Urinary bladder (tissue), 3 donors: ENCODE measurements at regions not wholly inside any gene's neighbourhood (a gene's known extent, or its start where the extent isn't known, plus 50 kb on each side); places are given as distances from the start of the nearest gene placed in this dataset.

Experiments
- DNase-seq: peaks from one replicate; pipeline ENCODE4 v3.0.0-alpha.2; 2015; ENCODE audit errors: extremely low spot score
- H3K27ac ChIP-seq: one replicate; pipeline ENCODE4 v1.5.1; 2013; ENCODE audit warnings: low read depth, mild to moderate bottlenecking, moderate library complexity
- H3K36me3 ChIP-seq: one replicate; pipeline ENCODE4 v1.6.1; 2013; ENCODE audit warnings: mild to moderate bottlenecking, moderate library complexity; ENCODE audit not compliant: insufficient read depth
- H3K4me1 ChIP-seq: one replicate; pipeline ENCODE4 v1.6.1; 2013; ENCODE audit warnings: mild to moderate bottlenecking, moderate library complexity; ENCODE audit not compliant: insufficient read depth
- H3K4me3 ChIP-seq: one replicate; pipeline ENCODE4 v1.5.1; 2013; ENCODE audit warnings: low read depth, low read length
- WGBS: extraction: QIAGEN DNeasy Blood & Tissue Kit; methylation state at CpG from one replicate; pipeline ENCODE4 v1.1.7; 2013; 5-methylcytosine and 5-hydroxymethylcytosine counted together
- donor health status: healthy with polysubstance abuse.
- donor health status: healthy.

GRCh38 chr16:79510879-79511278 lies 89.7 kb downstream of the MAF start:
- Histone ChIP-seq H3K4me3 (no peak overlapping the region), H3K36me3 (no peaks in the 10 kb centered on the region), H3K27ac (no peak overlapping the region), H3K4me1 (no peaks in the 10 kb centered on the region)
- WGBS: 95% methylated on average over 5 of the region's 5 CpGs
- DNase-seq: no peak

DNA sequence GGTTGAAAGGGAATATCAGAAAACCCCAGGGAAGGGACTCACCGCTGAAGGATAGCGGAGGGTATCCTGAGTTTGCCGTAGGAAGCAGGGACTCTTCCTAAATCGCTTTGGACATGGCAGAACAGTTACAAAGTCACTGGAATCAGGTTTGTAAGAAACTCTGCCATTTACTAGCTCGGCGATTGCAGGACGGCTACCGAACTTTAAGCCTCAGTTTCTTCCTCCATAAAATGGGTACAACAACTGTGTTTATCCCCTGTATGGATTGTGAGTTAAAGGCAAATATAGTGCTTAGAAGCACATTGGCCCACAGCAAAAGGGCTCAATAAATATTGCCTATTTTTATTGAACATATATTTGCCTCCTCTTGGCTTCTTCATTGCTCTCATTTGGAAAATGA lies 90.6 kb downstream of the MAF start:
- 98% methylated on average over 8 of the region's 8 CpGs for WGBS
- no peak overlapping the region for H3K27ac ChIP-seq
- H3K4me3 ChIP-seq: no peak overlapping the region

GRCh38 chr16:79509211-79509631 lies 91.3 kb downstream of the MAF start:
- H3K27ac ChIP-seq: no peak overlapping the region
- H3K4me1 ChIP-seq: no peaks in the 10 kb centered on the region
- H3K36me3 ChIP-seq: no peaks in the 10 kb centered on the region
- 71% methylated on average over 9 of the region's 9 CpGs for WGBS
- H3K4me3 ChIP-seq: no peak overlapping the region
- no peak for DNase-seq

More for the DNA sequence above, 90.6 kb downstream of the MAF start:
- Histone ChIP-seq H3K36me3 (no peaks in the 10 kb centered on the region), H3K4me1 (no peaks in the 10 kb centered on the region)
- no peak for DNase-seq

DNA sequence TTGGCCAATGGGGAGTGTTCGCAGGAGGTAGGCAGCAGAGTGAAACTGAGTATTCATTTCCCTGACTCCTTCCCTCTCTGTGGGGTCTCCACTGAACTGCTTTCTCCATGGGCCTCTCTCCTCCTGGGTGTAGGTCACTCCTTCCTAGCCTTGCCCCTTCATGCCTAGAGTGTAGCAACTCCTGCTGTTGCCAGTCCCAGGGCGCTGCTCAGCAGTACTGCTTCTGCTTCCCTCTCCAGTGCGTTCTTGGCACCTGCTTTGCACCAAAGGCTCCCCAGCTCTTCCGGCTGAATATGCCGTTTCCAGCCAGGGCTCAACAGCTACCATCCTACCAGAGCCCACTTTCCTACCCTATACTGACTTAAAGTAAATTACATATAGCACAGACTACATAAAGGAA lies 92.2 kb downstream of the MAF start:
- H3K27ac ChIP-seq: no peak overlapping the region
- no peak overlapping the region for H3K4me3 ChIP-seq
- no peaks in the 10 kb centered on the region for H3K36me3 ChIP-seq
- no peak for DNase-seq
- WGBS: 95% methylated on average over 5 of the region's 5 CpGs
- H3K4me1 ChIP-seq: no peaks in the 10 kb centered on the region

DNA sequence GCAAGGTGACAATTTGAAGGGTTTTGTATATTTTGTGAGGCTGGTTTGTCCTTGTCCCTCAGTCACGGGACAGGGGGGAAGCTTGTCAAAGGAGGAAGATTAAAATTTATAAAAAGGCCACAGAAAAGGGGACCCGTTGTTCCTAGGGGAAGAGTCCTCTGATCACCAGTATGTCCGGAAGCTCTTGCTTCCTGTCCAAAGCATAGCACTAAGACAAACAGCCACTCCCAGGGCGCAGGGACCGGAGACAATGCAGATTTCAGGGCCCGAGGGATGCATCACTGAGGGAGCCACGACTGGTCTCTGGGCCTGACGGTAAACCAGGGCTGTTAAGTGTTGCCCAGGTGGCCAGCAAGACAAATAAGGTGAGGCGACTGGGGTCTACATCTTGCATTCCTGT lies 95.2 kb downstream of the MAF start:
- no peaks in the 10 kb centered on the region for H3K36me3 ChIP-seq
- WGBS: 85% methylated on average over 9 of the region's 9 CpGs
- H3K27ac ChIP-seq: no peak overlapping the region
- H3K4me3 ChIP-seq: no peak overlapping the region
- DNase-seq: no peak
- H3K4me1 ChIP-seq: no peaks in the 10 kb centered on the region

- DNase-seq: no peak
- 92% methylated on average over 2 of the region's 2 CpGs for WGBS
These were observed 97.0 kb downstream of the MAF start for GRCh38 chr16:79503511-79503910.

GRCh38 chr16:79501446-79501845 lies 99.1 kb downstream of the MAF start:
- H3K36me3 ChIP-seq: no peaks in the 10 kb centered on the region
- H3K4me3 ChIP-seq: no peak overlapping the region
- no peak for DNase-seq
- no peak overlapping the region for H3K27ac ChIP-seq
- 95% methylated on average over 4 of the region's 4 CpGs for WGBS
- H3K4me1 ChIP-seq: no peaks in the 10 kb centered on the region

More at GRCh38 chr16:79503511-79503910, 97.0 kb downstream of the MAF start:
- no peak overlapping the region for H3K27ac ChIP-seq
- H3K36me3 ChIP-seq: no peaks in the 10 kb centered on the region
- H3K4me1 ChIP-seq: no peaks in the 10 kb centered on the region
- H3K4me3 ChIP-seq: no peak overlapping the region

- H3K4me3 ChIP-seq: no peak overlapping the region
- H3K4me1 ChIP-seq: no peaks in the 10 kb centered on the region
- H3K36me3 ChIP-seq: no peaks in the 10 kb centered on the region
- no peak for DNase-seq
- WGBS: 95% methylated on average over 2 of the region's 2 CpGs
- no peak overlapping the region for H3K27ac ChIP-seq
These were observed 99.7 kb downstream of the MAF start for GRCh38 chr16:79500866-79501265.

GRCh38 chr16:79500286-79500685 lies 100.3 kb downstream of the MAF start:
- no peaks in the 10 kb centered on the region for H3K4me1 ChIP-seq
- no peak overlapping the region for H3K4me3 ChIP-seq
- H3K36me3 ChIP-seq: no peaks in the 10 kb centered on the region
- H3K27ac ChIP-seq: no peak overlapping the region
- 75% methylated on average over 2 of the region's 2 CpGs for WGBS
- no peak for DNase-seq

DNA sequence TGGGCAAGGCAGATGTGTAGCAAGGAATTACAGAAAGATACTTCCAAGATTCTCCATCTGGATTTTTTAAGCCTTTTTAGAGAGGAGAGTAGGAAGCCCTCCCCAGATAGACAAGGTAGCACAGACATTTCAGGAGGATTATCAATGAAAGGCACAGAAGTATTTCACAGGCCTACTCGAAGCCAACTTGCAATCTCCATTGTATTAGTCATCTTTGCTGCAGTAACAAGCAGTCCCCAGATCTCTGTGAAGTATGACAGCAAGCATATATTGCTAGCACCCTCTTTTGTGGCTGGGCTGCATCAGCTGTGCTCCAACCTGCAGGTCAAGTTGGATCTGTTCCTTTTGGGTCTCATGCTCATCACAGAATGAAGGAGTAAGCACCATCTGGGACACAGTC lies 101.6 kb downstream of the MAF start:
- DNase-seq: no peak
- no peak overlapping the region for H3K27ac ChIP-seq
- 84% methylated on average over 1 of the region's 1 CpG for WGBS
- H3K4me1 ChIP-seq: no peaks in the 10 kb centered on the region
- H3K36me3 ChIP-seq: no peaks in the 10 kb centered on the region
- H3K4me3 ChIP-seq: no peak overlapping the region

DNA sequence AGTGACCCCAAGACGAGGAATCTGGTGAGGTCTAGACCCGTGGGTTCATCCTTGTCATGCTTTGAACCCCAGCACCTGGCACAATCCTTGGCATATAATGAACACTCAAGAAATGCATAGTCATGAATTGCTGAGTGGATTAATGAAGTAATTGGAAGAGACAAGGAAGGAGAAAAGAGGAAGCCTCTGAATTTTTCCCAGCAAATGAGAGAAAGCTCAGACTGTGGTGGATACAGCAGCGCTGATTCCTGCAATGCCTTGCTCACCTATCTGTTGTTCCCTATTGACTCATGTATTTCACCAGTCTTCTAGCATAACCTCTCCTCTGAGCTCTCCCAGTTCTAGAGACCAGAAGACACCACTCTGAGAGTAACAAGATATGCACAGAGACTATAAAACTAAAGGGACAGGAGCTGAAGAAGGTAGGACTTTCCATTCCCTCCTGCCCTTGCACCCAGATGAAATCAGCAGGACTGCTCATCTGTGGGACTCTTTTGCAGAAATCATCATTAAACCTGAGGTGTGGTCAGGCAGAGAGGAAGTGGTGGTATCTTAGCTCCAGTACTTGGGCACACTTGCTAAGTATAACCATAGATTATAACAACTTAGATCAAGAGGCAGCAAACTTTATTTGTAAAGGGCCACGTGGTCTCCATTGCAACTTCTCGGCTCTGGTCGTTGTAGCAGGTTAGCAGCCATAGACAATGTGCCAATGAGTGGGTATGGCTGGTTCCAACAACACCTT lies 102.8 kb downstream of the MAF start:
- H3K4me1 ChIP-seq: no peaks in the 10 kb centered on the region
- WGBS: 94% methylated on average over 6 of the region's 6 CpGs
- no peak overlapping the region for H3K27ac ChIP-seq
- H3K4me3 ChIP-seq: no peak overlapping the region
- H3K36me3 ChIP-seq: no peaks in the 10 kb centered on the region
- no peak for DNase-seq

GRCh38 chr16:79493911-79494310 lies 106.6 kb downstream of the MAF start:
- Histone ChIP-seq H3K36me3 (no peaks in the 10 kb centered on the region), H3K4me3 (no peak overlapping the region), H3K4me1 (no peaks in the 10 kb centered on the region), H3K27ac (no peak overlapping the region)
- 66% methylated on average over 2 of the region's 2 CpGs for WGBS
- DNase-seq: no peak

GRCh38 chr16:79492036-79492435 lies 108.5 kb downstream of the MAF start:
- no peaks in the 10 kb centered on the region for H3K36me3 ChIP-seq
- H3K27ac ChIP-seq: no peak overlapping the region
- 79% methylated on average over 10 of the region's 10 CpGs for WGBS
- no peaks in the 10 kb centered on the region for H3K4me1 ChIP-seq
- no peak for DNase-seq
- no peak overlapping the region for H3K4me3 ChIP-seq

GRCh38 chr16:79485020-79485419 lies 115.5 kb downstream of the MAF start:
- Histone ChIP-seq H3K4me1 (no peaks in the 10 kb centered on the region), H3K4me3 (no peak overlapping the region), H3K27ac (no peak overlapping the region), H3K36me3 (no peaks in the 10 kb centered on the region)
- DNase-seq: no peak
- WGBS: 85% methylated on average over 3 of the region's 3 CpGs

- no peak for DNase-seq
- H3K4me1 ChIP-seq: no peaks in the 10 kb centered on the region
- no peak overlapping the region for H3K4me3 ChIP-seq
- no peak overlapping the region for H3K27ac ChIP-seq
- H3K36me3 ChIP-seq: no peaks in the 10 kb centered on the region
- 95% methylated on average over 7 of the region's 7 CpGs for WGBS
These were observed 116.3 kb downstream of the MAF start for GRCh38 chr16:79484237-79484636.
